GM08714 (cell line): ENCODE measurements at regions not wholly inside any gene's neighbourhood (a gene's known extent, or its start where the extent isn't known, plus 50 kb on each side); places are given as distances from the start of the nearest gene placed in this dataset.

Experiments
- H3K4me3 ChIP-seq: fragments of 200-500 bp; sonication (Bioruptor generic); 2 replicates; pipeline ENCODE4 v1.5.1; 2014; ENCODE audit warnings: mild to moderate bottlenecking, low read length, inconsistent platforms
- ZNF274 ChIP-seq: IDR thresholded peaks from 2 replicates; pipeline ENCODE4 v1.6.1; 2012; ENCODE audit warnings: mild to moderate bottlenecking, low read depth, low read length

GRCh38 chr20:60144974-60145527 is 186.8 kb downstream of the CDH26 start:
- H3K4me3 ChIP-seq = no peak overlapping the region
- TF ChIP-seq ZNF274 = no peak

- H3K4me3 ChIP-seq = no peak overlapping the region
- no peak for TF ChIP-seq ZNF274
Measured at GRCh38 chr20:60147004-60147403, 188.8 kb downstream of the CDH26 start.

GRCh38 chr20:60148885-60149284 is 190.7 kb downstream of the CDH26 start:
- H3K4me3 ChIP-seq = no peak overlapping the region
- no peak for TF ChIP-seq ZNF274

- H3K4me3 ChIP-seq = no peak overlapping the region
- TF ChIP-seq ZNF274 = no peak
Measured at GRCh38 chr20:60152792-60153191, 194.6 kb downstream of the CDH26 start.

GRCh38 chr20:60160451-60161145 is 202.4 kb downstream of the CDH26 start:
- H3K4me3 ChIP-seq = no peak overlapping the region
- TF ChIP-seq ZNF274 = no peak

GRCh38 chr20:60167812-60168211 is 209.6 kb downstream of the CDH26 start:
- no peak overlapping the region for H3K4me3 ChIP-seq
- TF ChIP-seq ZNF274 = no peak

GRCh38 chr20:60168963-60169362 is 210.7 kb downstream of the CDH26 start:
- TF ChIP-seq ZNF274 = no peak
- no peak overlapping the region for H3K4me3 ChIP-seq

- H3K4me3 ChIP-seq = no peak overlapping the region
- no peak for TF ChIP-seq ZNF274
Measured at GRCh38 chr20:60170116-60170515, 211.9 kb downstream of the CDH26 start.

- no peak for TF ChIP-seq ZNF274
Measured at GRCh38 chr20:60171313-60171712, 213.1 kb downstream of the CDH26 start.

GRCh38 chr20:60171738-60172137 is 213.5 kb downstream of the CDH26 start:
- TF ChIP-seq ZNF274 = no peak
- H3K4me3 ChIP-seq = no peak overlapping the region

More at GRCh38 chr20:60171313-60171712, 213.1 kb downstream of the CDH26 start:
- H3K4me3 ChIP-seq = no peak overlapping the region

GRCh38 chr20:60172346-60172984 is 214.2 kb downstream of the CDH26 start:
- H3K4me3 ChIP-seq = no peak overlapping the region
- no peak for TF ChIP-seq ZNF274

- no peak overlapping the region for H3K4me3 ChIP-seq
- TF ChIP-seq ZNF274 = no peak
Measured at GRCh38 chr20:60177080-60177479, 218.9 kb downstream of the CDH26 start.

- no peak for TF ChIP-seq ZNF274
- no peak overlapping the region for H3K4me3 ChIP-seq
Measured at GRCh38 chr20:60180986-60181385, 222.8 kb downstream of the CDH26 start.

- no peak for TF ChIP-seq ZNF274
- H3K4me3 ChIP-seq = no peak overlapping the region
Measured at GRCh38 chr20:60186412-60186811, 228.2 kb downstream of the CDH26 start.

GRCh38 chr20:60187683-60188082 is 229.5 kb downstream of the CDH26 start:
- no peak overlapping the region for H3K4me3 ChIP-seq
- no peak for TF ChIP-seq ZNF274

- no peak for TF ChIP-seq ZNF274
- no peak overlapping the region for H3K4me3 ChIP-seq
Measured at GRCh38 chr20:60191014-60191413, 232.8 kb downstream of the CDH26 start.
